Left ventricle myocardium inferior (tissue), 1 donor: ENCODE measurements at regions not wholly inside any gene's neighbourhood (a gene's known extent, or its start where the extent isn't known, plus 50 kb on each side); places are given as distances from the start of the nearest gene placed in this dataset.

ENCODE experiments used
- DNase-seq: peaks from one replicate; pipeline ENCODE4 v3.0.0-alpha.2; 2020
- H3K27ac ChIP-seq: fragments of 200-600 bp; replicated peaks from 2 replicates; pipeline ENCODE4 v1.8.0; 2021
- H3K27me3 ChIP-seq: fragments of 200-600 bp; 2 replicates; pipeline ENCODE4 v1.8.0; 2021; ENCODE audit warnings: low read depth
- H3K36me3 ChIP-seq: fragments of 200-600 bp; 2 replicates; pipeline ENCODE4 v1.8.0; 2021
- H3K4me1 ChIP-seq: fragments of 200-600 bp; 2 replicates; pipeline ENCODE4 v1.8.0; 2021
- H3K4me3 ChIP-seq: fragments of 200-600 bp; 2 replicates; pipeline ENCODE4 v1.8.0; 2021; ENCODE audit warnings: mild to moderate bottlenecking, moderate library complexity
- H3K9me3 ChIP-seq: fragments of 200-600 bp; replicated peaks from 2 replicates; pipeline ENCODE4 v1.8.0; 2021
- CTCF ChIP-seq: fragments of 200-600 bp; IDR thresholded peaks from 2 replicates; pipeline ENCODE4 v1.8.0; 2021; ENCODE audit warnings: antibody characterized with exemption, mild to moderate bottlenecking, borderline replicate concordance
- intact Hi-C: fragments of 100-400 bp; cut with micrococcal nuclease; formaldehyde crosslinking; loops from one replicate; pipeline ENCODE4 v1.11.0; 2022
- donor health status: DM: no; HTN: yes; CAD: no; lungs with severe emphysema.

DNA sequence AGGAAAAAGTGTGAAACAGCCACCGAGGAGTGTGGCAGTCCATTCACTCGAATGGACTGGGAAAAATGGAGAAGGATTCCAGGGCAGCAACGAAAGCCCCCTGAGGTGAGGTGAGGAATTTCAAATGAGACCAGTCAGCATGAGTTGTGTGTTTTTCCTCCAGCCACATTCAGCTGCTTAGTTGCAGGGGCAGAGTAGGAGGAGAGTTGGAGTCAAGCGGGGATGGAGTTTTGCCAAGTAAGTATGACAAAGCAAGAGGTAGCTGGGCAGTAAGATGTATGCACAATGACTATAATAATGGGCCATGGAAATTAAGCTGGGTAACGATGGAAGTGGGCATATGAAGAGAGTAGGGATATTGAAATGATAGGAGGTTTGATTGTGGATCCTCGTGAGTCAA is 64.4 kb downstream of the CCDC54 start:
- no peaks in the 10 kb centered on the region for H3K9me3 ChIP-seq
- H3K36me3 ChIP-seq: no peaks in the 10 kb centered on the region
- intact Hi-C loops: no loop called here
- no peaks in the 10 kb centered on the region for H3K4me1 ChIP-seq
- H3K27me3 ChIP-seq: peaks cover 5% of the 10 kb centered on the region
- TF ChIP-seq CTCF: no peak
- no peak overlapping the region for H3K4me3 ChIP-seq
- no peak overlapping the region for H3K27ac ChIP-seq
- no peak for DNase-seq

DNA sequence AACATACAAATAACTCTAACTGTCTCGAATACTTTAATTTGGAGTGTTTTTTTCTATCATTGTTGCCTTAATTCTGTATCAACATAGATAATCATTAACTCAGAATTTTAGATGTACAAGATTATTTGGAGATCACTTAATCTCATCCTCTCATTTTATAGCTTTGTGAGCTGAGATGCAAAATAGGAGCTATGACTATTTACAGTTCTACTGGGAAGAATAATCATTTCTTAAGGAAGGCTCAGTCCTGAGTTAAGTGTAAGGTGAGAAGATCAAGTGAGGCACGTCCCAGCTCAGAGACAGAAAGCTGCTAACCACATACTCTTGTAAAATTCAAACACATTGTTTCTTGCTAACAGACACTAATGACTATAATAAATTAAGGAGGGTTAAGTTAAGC is 66.2 kb downstream of the CCDC54 start:
- intact Hi-C loops: no loop called here
- Histone ChIP-seq H3K36me3 (no peaks in the 10 kb centered on the region), H3K27ac (no peak overlapping the region), H3K9me3 (no peaks in the 10 kb centered on the region), H3K4me3 (no peak overlapping the region), H3K27me3 (no peaks in the 10 kb centered on the region), H3K4me1 (no peaks in the 10 kb centered on the region)
- no peak for DNase-seq
- no peak for TF ChIP-seq CTCF

- Histone ChIP-seq H3K9me3 (no peaks in the 10 kb centered on the region), H3K27ac (no peak overlapping the region), H3K27me3 (no peaks in the 10 kb centered on the region), H3K4me3 (no peak overlapping the region), H3K36me3 (no peaks in the 10 kb centered on the region), H3K4me1 (no peaks in the 10 kb centered on the region)
- DNase-seq: no peak
- intact Hi-C loops: no loop called here
- no peak for TF ChIP-seq CTCF
Observed at GRCh38 chr3:107446706-107447105, 69.5 kb downstream of the CCDC54 start.

DNA sequence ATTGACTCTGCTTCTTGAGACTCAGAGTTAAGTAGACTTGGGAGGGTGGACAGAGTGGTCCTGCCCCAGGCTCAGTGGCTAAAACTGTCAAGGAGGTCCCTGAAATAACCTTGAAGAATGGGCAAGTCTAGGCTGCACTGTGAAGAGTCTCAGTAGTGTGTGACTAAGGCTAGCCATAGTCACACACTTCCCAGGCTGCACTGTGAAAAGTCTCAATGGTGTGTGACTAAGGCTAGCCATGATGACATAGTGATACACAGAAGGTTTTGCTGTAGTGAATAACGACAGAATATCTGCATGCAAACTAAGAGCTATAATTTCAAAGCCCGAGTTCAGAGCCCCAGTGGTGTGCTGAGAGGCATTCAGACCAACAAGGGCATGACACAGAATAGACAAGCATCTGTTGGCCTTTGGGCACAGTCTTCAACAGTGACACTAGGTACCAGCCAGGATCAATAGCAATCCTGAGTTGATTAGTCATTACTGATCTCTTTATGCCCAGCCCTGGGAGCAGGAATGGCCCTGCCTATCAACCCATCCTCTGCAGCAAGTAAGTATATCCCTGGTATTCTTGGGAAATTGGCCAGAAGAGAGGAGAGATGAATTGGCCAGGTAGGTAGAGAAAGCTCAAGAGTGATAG is 72.4 kb upstream of the BBX start:
- Histone ChIP-seq H3K27ac (no peak overlapping the region), H3K4me1 (no peaks in the 10 kb centered on the region), H3K27me3 (no peaks in the 10 kb centered on the region), H3K4me3 (no peak overlapping the region), H3K36me3 (no peaks in the 10 kb centered on the region), H3K9me3 (no peaks in the 10 kb centered on the region)
- DNase-seq: no peak
- intact Hi-C loops: no loop called here
- TF ChIP-seq CTCF: no peak

DNA sequence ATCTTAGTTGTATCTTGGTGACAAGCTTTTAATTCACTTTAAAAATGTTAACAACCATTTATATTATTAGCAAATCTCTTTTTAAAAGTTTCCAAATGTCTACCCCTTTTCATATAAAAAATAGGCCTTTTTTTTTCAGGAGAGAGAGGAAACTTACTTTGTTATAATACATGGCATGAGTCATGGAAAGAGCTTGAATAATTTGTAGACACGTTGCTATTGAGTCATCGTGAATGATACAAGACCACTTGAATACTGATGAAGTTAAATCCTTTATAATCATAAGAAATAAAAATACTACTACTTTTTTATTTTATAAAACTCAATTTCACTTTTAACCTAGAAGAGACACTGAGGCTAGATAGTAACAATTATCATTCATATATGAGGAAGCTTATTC is 70.3 kb upstream of the BBX start:
- TF ChIP-seq CTCF: no peak
- no peak for DNase-seq
- Histone ChIP-seq H3K27me3 (no peaks in the 10 kb centered on the region), H3K27ac (no peak overlapping the region), H3K4me1 (no peaks in the 10 kb centered on the region), H3K36me3 (no peaks in the 10 kb centered on the region), H3K9me3 (no peaks in the 10 kb centered on the region), H3K4me3 (no peak overlapping the region)
- intact Hi-C loops: no loop called here
